GM23248 (cell line): ENCODE measurements at regions not wholly inside any gene's neighbourhood (a gene's known extent, or its start where the extent isn't known, plus 50 kb on each side); places are given as distances from the start of the nearest gene placed in this dataset.

ENCODE experiments used
- DNase-seq: peaks from one replicate; pipeline ENCODE4 v3.0.0-alpha.2; 2015
- H2AFZ ChIP-seq: fragments of 200-600 bp; sonication (generic); 2 replicates; pipeline ENCODE4 v1.6.1; 2016; ENCODE audit warnings: antibody characterized with exemption
- H3F3A ChIP-seq: fragments of 200-600 bp; sonication (generic); 2 replicates; pipeline ENCODE4 v1.6.1; 2016; ENCODE audit warnings: mild to moderate bottlenecking, antibody characterized with exemption, mixed run types; ENCODE audit not compliant: insufficient read depth
- H3K27ac ChIP-seq: fragments of 200-600 bp; sonication (generic); 2 replicates; pipeline ENCODE4 v1.5.1; 2016; ENCODE audit warnings: mild to moderate bottlenecking
- H3K27me3 ChIP-seq: fragments of 200-600 bp; sonication (generic); replicated peaks from 2 replicates; pipeline ENCODE4 v1.6.1; 2016; ENCODE audit warnings: mild to moderate bottlenecking; ENCODE audit not compliant: insufficient read depth
- H3K36me3 ChIP-seq: fragments of 200-600 bp; sonication (generic); 2 replicates; pipeline ENCODE4 v1.6.1; 2016; ENCODE audit warnings: low read depth, mild to moderate bottlenecking
- H3K4me1 ChIP-seq: fragments of 200-600 bp; sonication (generic); 2 replicates; pipeline ENCODE4 v1.6.1; 2016; ENCODE audit warnings: mild to moderate bottlenecking; ENCODE audit not compliant: insufficient read depth
- H3K4me2 ChIP-seq: fragments of 200-600 bp; sonication (generic); one replicate; pipeline ENCODE4 v1.6.1; 2016; ENCODE audit warnings: mild to moderate bottlenecking; ENCODE audit not compliant: unreplicated experiment
- H3K4me3 ChIP-seq: fragments of 200-600 bp; sonication (generic); 2 replicates; pipeline ENCODE4 v1.5.1; 2016; ENCODE audit warnings: mild to moderate bottlenecking
- H3K79me2 ChIP-seq: fragments of 200-600 bp; sonication (generic); 2 replicates; pipeline ENCODE4 v1.6.1; 2016; ENCODE audit warnings: mild to moderate bottlenecking; ENCODE audit not compliant: insufficient read depth
- H3K9ac ChIP-seq: fragments of 200-600 bp; sonication (generic); 2 replicates; pipeline ENCODE4 v1.6.1; 2016; ENCODE audit warnings: mild to moderate bottlenecking
- H3K9me2 ChIP-seq: fragments of 200-600 bp; sonication (generic); 2 replicates; pipeline ENCODE4 v1.6.1; 2016; ENCODE audit warnings: mixed run types, mild to moderate bottlenecking, moderate library complexity; ENCODE audit not compliant: insufficient read depth
- H3K9me3 ChIP-seq: fragments of 200-600 bp; sonication (generic); one replicate; pipeline ENCODE4 v1.6.1; 2017; ENCODE audit warnings: low read depth
- H4K20me1 ChIP-seq: fragments of 200-600 bp; sonication (generic); 2 replicates; pipeline ENCODE4 v1.6.0; 2016; ENCODE audit not compliant: insufficient read depth
- EZH2 ChIP-seq: fragments of 200-600 bp; sonication (generic); IDR thresholded peaks from 2 replicates; pipeline ENCODE4 v1.6.1; 2018; ENCODE audit warnings: antibody characterized with exemption, mild to moderate bottlenecking; ENCODE audit not compliant: insufficient read depth, poor library complexity, severe bottlenecking
- EZH2phosphoT487 ChIP-seq: fragments of 200-600 bp; sonication (generic); IDR thresholded peaks from 2 replicates; pipeline ENCODE4 v1.6.1; 2018; ENCODE audit warnings: antibody characterized with exemption, moderate library complexity, mild to moderate bottlenecking, low read depth; ENCODE audit not compliant: insufficient read depth
- WGBS, 2 experiments: methylation state at CpG; one replicate each; pipeline ENCODE4 v1.1.6; 2015 to 2017; ENCODE audit warnings: low lambda C conversion rate in 2 of 2, low coverage in 1 of 2; ENCODE audit errors: missing lambda C conversion rate in 2 of 2; 5-methylcytosine and 5-hydroxymethylcytosine counted together
- in situ Hi-C: fragments of 300-500 bp; cut with MboI; formaldehyde crosslinking; loops from 2 replicates; pipeline ENCODE4 v1.15.0; 2020

GRCh38 chr4:184951668-184952160 is 66.6 kb upstream of the HELT start:
- no peaks in the 10 kb centered on the region for H3F3A ChIP-seq
- H3K27me3 ChIP-seq = no peaks in the 10 kb centered on the region; the same call in 1 of the 2 replicates
- no peaks in the 10 kb centered on the region for H3K79me2 ChIP-seq
- TF ChIP-seq EZH2 (no peak), EZH2phosphoT487 (no peak)
- no peak for DNase-seq
- H3K9ac ChIP-seq = no peak overlapping the region
- 73 to 80% methylated on average over 8 to 22 of the region's 22 CpGs for WGBS, 2 experiments
- H3K4me3 ChIP-seq = no peak overlapping the region
- no peak overlapping the region for H2AFZ ChIP-seq
- no peaks in the 10 kb centered on the region for H3K4me1 ChIP-seq
- H3K27ac ChIP-seq = no peak overlapping the region
- no peak overlapping the region for H3K4me2 ChIP-seq
- in situ Hi-C loops = no loop called here
- no peaks in the 10 kb centered on the region for H3K9me2 ChIP-seq
- no peaks in the 10 kb centered on the region for H4K20me1 ChIP-seq
- H3K9me3 ChIP-seq = no peaks in the 10 kb centered on the region
- H3K36me3 ChIP-seq = no peaks in the 10 kb centered on the region

- no peak overlapping the region for H3K4me2 ChIP-seq
- H2AFZ ChIP-seq = no peak overlapping the region
- no peaks in the 10 kb centered on the region for H3K4me1 ChIP-seq
- no peak overlapping the region for H3K27ac ChIP-seq
- no peaks in the 10 kb centered on the region for H4K20me1 ChIP-seq
- H3K36me3 ChIP-seq = no peaks in the 10 kb centered on the region
- TF ChIP-seq EZH2 (no peak), EZH2phosphoT487 (no peak)
- 53 to 54% methylated on average over 6 of the region's 6 CpGs for WGBS, 2 experiments
- in situ Hi-C loops = no loop called here
- no peaks in the 10 kb centered on the region; the same call in 1 of the 2 replicates for H3K27me3 ChIP-seq
- no peaks in the 10 kb centered on the region for H3F3A ChIP-seq
- no peaks in the 10 kb centered on the region for H3K9me2 ChIP-seq
- H3K4me3 ChIP-seq = no peak overlapping the region
- no peak overlapping the region for H3K9ac ChIP-seq
- DNase-seq = no peak
- H3K9me3 ChIP-seq = no peaks in the 10 kb centered on the region
- H3K79me2 ChIP-seq = no peaks in the 10 kb centered on the region
Observed at GRCh38 chr4:184952522-184952921, 65.8 kb upstream of the HELT start.

GRCh38 chr4:184953421-184953945 is 64.8 kb upstream of the HELT start:
- H3K79me2 ChIP-seq = no peaks in the 10 kb centered on the region
- WGBS, 2 experiments = 27 to 42% methylated on average over 8 of the region's 8 CpGs
- in situ Hi-C loops = no loop called here

GRCh38 chr4:184953971-184954370 is 64.3 kb upstream of the HELT start:
- Histone ChIP-seq H3K9ac (no peak overlapping the region), H3K9me2 (no peaks in the 10 kb centered on the region), H3K4me2 (no peak overlapping the region), H2AFZ (no peak overlapping the region), H3K79me2 (no peaks in the 10 kb centered on the region), H3K27me3 (no peaks in the 10 kb centered on the region; the same call in 1 of the 2 replicates), H3K4me3 (no peak overlapping the region), H3K4me1 (no peaks in the 10 kb centered on the region), H3K36me3 (no peaks in the 10 kb centered on the region), H3K27ac (no peak overlapping the region), H3F3A (no peaks in the 10 kb centered on the region), H4K20me1 (no peaks in the 10 kb centered on the region), H3K9me3 (no peaks in the 10 kb centered on the region)
- TF ChIP-seq EZH2phosphoT487 (no peak), EZH2 (no peak)
- no peak for DNase-seq
- 53% methylated on average over 9 of the region's 9 CpGs for WGBS, 2 experiments
- in situ Hi-C loops = no loop called here

More at GRCh38 chr4:184953421-184953945, 64.8 kb upstream of the HELT start:
- no peaks in the 10 kb centered on the region for H3F3A ChIP-seq
- H3K4me3 ChIP-seq = no peak overlapping the region
- DNase-seq = no peak
- TF ChIP-seq EZH2 = no peak
- no peak for TF ChIP-seq EZH2phosphoT487
- no peak overlapping the region for H2AFZ ChIP-seq
- no peak overlapping the region for H3K9ac ChIP-seq
- H3K4me2 ChIP-seq = no peak overlapping the region
- H3K9me3 ChIP-seq = no peaks in the 10 kb centered on the region
- H3K27ac ChIP-seq = no peak overlapping the region
- no peaks in the 10 kb centered on the region; the same call in 1 of the 2 replicates for H3K27me3 ChIP-seq
- H4K20me1 ChIP-seq = no peaks in the 10 kb centered on the region
- H3K9me2 ChIP-seq = no peaks in the 10 kb centered on the region
- no peaks in the 10 kb centered on the region for H3K36me3 ChIP-seq
- H3K4me1 ChIP-seq = no peaks in the 10 kb centered on the region

GRCh38 chr4:184954482-184954881 is 63.8 kb upstream of the HELT start:
- H3K9me2 ChIP-seq = no peaks in the 10 kb centered on the region
- no peak overlapping the region for H2AFZ ChIP-seq
- no peak overlapping the region for H3K9ac ChIP-seq
- no peak for DNase-seq
- H3K9me3 ChIP-seq = no peaks in the 10 kb centered on the region
- H3F3A ChIP-seq = no peaks in the 10 kb centered on the region
- H3K4me2 ChIP-seq = no peak overlapping the region
- H3K79me2 ChIP-seq = no peaks in the 10 kb centered on the region
- no peaks in the 10 kb centered on the region for H3K36me3 ChIP-seq
- H4K20me1 ChIP-seq = no peaks in the 10 kb centered on the region
- in situ Hi-C loops = no loop called here
- TF ChIP-seq EZH2 = no peak
- TF ChIP-seq EZH2phosphoT487 = no peak
- H3K4me1 ChIP-seq = no peaks in the 10 kb centered on the region
- H3K4me3 ChIP-seq = no peak overlapping the region
- no peak overlapping the region for H3K27ac ChIP-seq
- WGBS, 2 experiments = 43 to 47% methylated on average over 11 to 12 of the region's 12 CpGs
- H3K27me3 ChIP-seq = no peaks in the 10 kb centered on the region
